ENCODE measurements at regions not wholly inside any gene's neighbourhood (a gene's known extent, or its start where the extent isn't known, plus 50 kb on each side); places are given as distances from the start of the nearest gene placed in this dataset.

DNA sequence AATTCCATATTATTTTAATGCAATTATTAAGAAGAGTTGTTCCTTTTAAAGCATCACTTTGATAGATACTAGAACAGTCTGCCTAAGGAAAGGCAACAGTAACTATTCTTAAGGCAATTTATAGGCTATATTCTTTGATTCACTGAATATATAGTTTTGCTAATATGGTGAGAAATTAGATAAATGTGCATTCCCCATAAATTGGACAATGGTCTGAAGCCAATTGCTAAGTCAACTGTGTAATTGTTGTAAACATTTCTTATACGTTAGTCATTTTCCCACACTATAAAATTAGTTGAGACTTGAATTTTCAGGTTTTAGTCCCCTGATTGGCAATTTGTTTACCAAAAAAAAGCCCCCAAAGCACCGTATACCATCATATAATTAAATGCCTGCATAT, 263.0 kb upstream of the NECTIN3 start:
- Histone ChIP-seq H3K27ac (ENCODE audit: low read length) (peak overlapping the region; percentile 16), H3K4me2 (ENCODE audit: low read length) (peak overlapping the region; percentile 3; the same call in 1 of the 2 replicates), H3K36me3 (ENCODE audit: low read depth, low read length) (no peaks in the 10 kb centered on the region), H3K4me3 (ENCODE audit: low read length) (no peak overlapping the region), H3K9me3 (ENCODE audit: low read length) (no peaks in the 10 kb centered on the region), H3K27me3 (ENCODE audit: low read length) (no peaks in the 10 kb centered on the region), H3K79me2 (ENCODE audit: low read length) (no peaks in the 10 kb centered on the region), H3F3A (ENCODE audit: low read length, unreplicated experiment) (peaks cover 4% of the 10 kb centered on the region), H3K9ac (ENCODE audit: low read length) (no peak overlapping the region), H4K20me1 (ENCODE audit: low read length) (no peaks in the 10 kb centered on the region), H2AFZ (ENCODE audit: low read length) (no peak overlapping the region), H3K9me2 (replicated peaks; ENCODE audit: low read length) (no peaks in the 10 kb centered on the region), H3K4me1 (ENCODE audit: insufficient read depth, low read length) (peaks cover 54% of the 10 kb centered on the region)
- intact Hi-C loops (cut with micrococcal nuclease), result no loop called here
- BruUV-seq (replicated peaks), result no TSS peak
- ChIA-PET CTCF (no interaction called here), POLR2A (ENCODE audit: unreplicated experiment) (no interaction called here)
- DNase-seq (peak; percentile 69), ATAC-seq (peak; percentile 59)
- TF ChIP-seq EZH2phosphoT487 (IDR thresholded peaks at IDR 0.05; ENCODE audit: borderline replicate concordance, low read length), result no peak
- no peak for TF ChIP-seq EZH2 (IDR thresholded peaks at IDR 0.05; ENCODE audit: low read length, unreplicated experiment)

DNA sequence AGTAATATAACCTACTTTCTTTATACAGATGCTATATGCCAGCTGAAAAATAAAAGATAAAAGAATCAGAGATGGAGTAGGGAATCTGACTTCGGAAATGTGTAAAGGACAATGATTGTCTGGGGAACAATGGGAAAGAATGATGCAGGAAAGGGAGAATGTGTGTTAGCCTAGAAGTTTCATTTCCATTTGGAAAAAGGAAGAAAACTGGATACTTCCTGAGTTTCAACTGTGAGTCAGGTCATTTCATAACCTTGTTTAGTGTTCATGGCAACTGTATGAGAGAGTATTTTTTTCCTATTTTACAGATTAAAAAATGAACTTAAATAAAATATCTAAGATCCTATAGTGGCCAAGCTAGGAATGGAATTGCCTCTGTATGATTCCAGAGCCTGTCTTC, 261.3 kb upstream of the NECTIN3 start:
- H3K36me3 ChIP-seq (ENCODE audit: low read depth, low read length), result no peaks in the 10 kb centered on the region
- intact Hi-C loops (cut with micrococcal nuclease), result loop anchor here (2.0 to 10.0 kb wide), 5 partner anchors 153 to 886 kb away; no protein-coding TSS in a partner anchor
- no peaks in the 10 kb centered on the region for H3K9me3 ChIP-seq (ENCODE audit: low read length)
- DNase-seq (peak; percentile 75), ATAC-seq (peak; percentile 9; the same call in 1 of the 2 replicates)
- peaks cover 12% of the 10 kb centered on the region for H3F3A ChIP-seq (ENCODE audit: low read length, unreplicated experiment)
- H3K4me1 ChIP-seq (ENCODE audit: insufficient read depth, low read length), result peaks cover 69% of the 10 kb centered on the region
- peak overlapping the region; percentile 29; the same call in 1 of the 2 replicates for H3K4me2 ChIP-seq (ENCODE audit: low read length)
- peak overlapping the region; percentile 52 for H3K27ac ChIP-seq (ENCODE audit: low read length)
- H3K27me3 ChIP-seq (ENCODE audit: low read length), result no peaks in the 10 kb centered on the region
- H4K20me1 ChIP-seq (ENCODE audit: low read length), result no peaks in the 10 kb centered on the region
- no peak overlapping the region for H3K4me3 ChIP-seq (ENCODE audit: low read length)
- ChIA-PET POLR2A (ENCODE audit: unreplicated experiment) (no interaction called here), CTCF (no interaction called here)
- no peaks in the 10 kb centered on the region for H3K9me2 ChIP-seq (replicated peaks; ENCODE audit: low read length)
- TF ChIP-seq EZH2 (IDR thresholded peaks at IDR 0.05; ENCODE audit: low read length, unreplicated experiment), result no peak
- no peak for TF ChIP-seq EZH2phosphoT487 (IDR thresholded peaks at IDR 0.05; ENCODE audit: borderline replicate concordance, low read length)
- TF ChIP-seq, protein P1, sequence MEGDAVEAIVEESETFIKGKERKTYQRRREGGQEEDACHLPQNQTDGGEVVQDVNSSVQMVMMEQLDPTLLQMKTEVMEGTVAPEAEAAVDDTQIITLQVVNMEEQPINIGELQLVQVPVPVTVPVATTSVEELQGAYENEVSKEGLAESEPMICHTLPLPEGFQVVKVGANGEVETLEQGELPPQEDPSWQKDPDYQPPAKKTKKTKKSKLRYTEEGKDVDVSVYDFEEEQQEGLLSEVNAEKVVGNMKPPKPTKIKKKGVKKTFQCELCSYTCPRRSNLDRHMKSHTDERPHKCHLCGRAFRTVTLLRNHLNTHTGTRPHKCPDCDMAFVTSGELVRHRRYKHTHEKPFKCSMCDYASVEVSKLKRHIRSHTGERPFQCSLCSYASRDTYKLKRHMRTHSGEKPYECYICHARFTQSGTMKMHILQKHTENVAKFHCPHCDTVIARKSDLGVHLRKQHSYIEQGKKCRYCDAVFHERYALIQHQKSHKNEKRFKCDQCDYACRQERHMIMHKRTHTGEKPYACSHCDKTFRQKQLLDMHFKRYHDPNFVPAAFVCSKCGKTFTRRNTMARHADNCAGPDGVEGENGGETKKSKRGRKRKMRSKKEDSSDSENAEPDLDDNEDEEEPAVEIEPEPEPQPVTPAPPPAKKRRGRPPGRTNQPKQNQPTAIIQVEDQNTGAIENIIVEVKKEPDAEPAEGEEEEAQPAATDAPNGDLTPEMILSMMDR (conservative IDR thresholded peaks at IDR 0.05; ENCODE audit: low read depth, low read length), result no peak
- BruUV-seq (replicated peaks), result no TSS peak
- H3K79me2 ChIP-seq (ENCODE audit: low read length), result no peaks in the 10 kb centered on the region
- H2AFZ ChIP-seq (ENCODE audit: low read length), result no peak overlapping the region
- peak overlapping the region; percentile 15 for H3K9ac ChIP-seq (ENCODE audit: low read length)

DNA sequence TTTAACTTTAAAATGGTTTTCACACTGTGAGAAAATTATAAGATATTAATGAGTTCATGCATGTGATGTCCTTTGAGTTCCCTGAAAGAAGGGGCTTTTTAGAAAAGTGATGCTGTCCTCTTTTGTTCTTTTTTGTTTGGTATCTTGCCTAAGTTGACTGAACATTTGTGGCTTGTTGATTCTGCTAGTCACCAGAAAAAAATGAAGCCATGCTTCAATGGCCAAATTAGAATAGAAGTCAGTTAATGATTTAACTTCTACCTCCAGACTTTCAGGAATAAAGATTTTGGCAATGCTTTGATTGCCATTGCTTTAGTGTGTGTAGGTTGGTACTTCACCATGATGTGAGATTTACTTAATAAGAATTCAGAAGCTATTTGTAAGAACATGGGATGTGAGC, 260.6 kb upstream of the NECTIN3 start:
- intact Hi-C loops (cut with micrococcal nuclease), result loop anchor here (2.0 to 10.0 kb wide), 5 partner anchors 154 to 886 kb away; no protein-coding TSS in a partner anchor
- POLR2A ChIA-PET (ENCODE audit: unreplicated experiment), result no interaction called here
- Histone ChIP-seq H3K9me2 (replicated peaks; ENCODE audit: low read length) (no peaks in the 10 kb centered on the region), H3F3A (ENCODE audit: low read length, unreplicated experiment) (peaks cover 19% of the 10 kb centered on the region), H2AFZ (ENCODE audit: low read length) (no peak overlapping the region), H3K9me3 (ENCODE audit: low read length) (no peaks in the 10 kb centered on the region), H3K9ac (ENCODE audit: low read length) (peak overlapping the region; percentile 15; the same call in 1 of the 2 replicates), H3K79me2 (ENCODE audit: low read length) (no peaks in the 10 kb centered on the region), H4K20me1 (ENCODE audit: low read length) (no peaks in the 10 kb centered on the region), H3K4me3 (ENCODE audit: low read length) (no peak overlapping the region), H3K27me3 (ENCODE audit: low read length) (no peaks in the 10 kb centered on the region), H3K36me3 (ENCODE audit: low read depth, low read length) (no peaks in the 10 kb centered on the region), H3K4me1 (ENCODE audit: insufficient read depth, low read length) (peaks cover 76% of the 10 kb centered on the region), H3K27ac (ENCODE audit: low read length) (peak overlapping the region; percentile 52), H3K4me2 (ENCODE audit: low read length) (peak overlapping the region; percentile 17; the same call in 1 of the 2 replicates)
- no peak for ATAC-seq
- no TSS peak for BruUV-seq (replicated peaks)
- CTCF ChIA-PET, result no interaction called here
- TF ChIP-seq EZH2 (IDR thresholded peaks at IDR 0.05; ENCODE audit: low read length, unreplicated experiment), result no peak
- TF ChIP-seq, protein P1 (conservative IDR thresholded peaks at IDR 0.05; ENCODE audit: low read depth, low read length), result no peak
- TF ChIP-seq EZH2phosphoT487 (IDR thresholded peaks at IDR 0.05; ENCODE audit: borderline replicate concordance, low read length), result no peak
- peak; percentile 67 for DNase-seq

Measured in PC-3 (cell line).